Bronchial epithelial cell (primary cell): ENCODE measurements at regions not wholly inside any gene's neighbourhood (a gene's known extent, or its start where the extent isn't known, plus 50 kb on each side); places are given as distances from the start of the nearest gene placed in this dataset.

Experiments used
- DNase-seq: peaks from one replicate; pipeline ENCODE4 v3.0.0-alpha.2; 2010; ENCODE audit warnings: low read depth
- FAIRE-seq: peaks from 2 replicates; lab custom pipeline; 2011; peaks lifted over from hg19 to GRCh38; lab: Jason Lieb, UNC
- H3K27me3 ChIP-seq: 2 replicates; pipeline ENCODE4 v1.5.1; 2011; ENCODE audit warnings: low read length; ENCODE audit not compliant: control insufficient read depth, insufficient read depth
- H3K36me3 ChIP-seq: 2 replicates; pipeline ENCODE4 v1.5.1; 2011; ENCODE audit warnings: low read length; ENCODE audit not compliant: control insufficient read depth, insufficient read depth
- H3K4me3 ChIP-seq: 2 replicates; pipeline ENCODE4 v1.5.1; 2011; ENCODE audit warnings: mild to moderate bottlenecking, low read depth, low read length, control low read depth
- CTCF ChIP-seq: IDR thresholded peaks from 2 replicates; pipeline ENCODE4 v1.5.1; 2011; ENCODE audit warnings: mild to moderate bottlenecking, moderate library complexity, low read length, control low read depth, inconsistent platforms; ENCODE audit not compliant: insufficient read depth, severe bottlenecking

GRCh38 chr6:74753883-74754600, 451.8 kb downstream of the COL12A1 start:
- no peaks in the 10 kb centered on the region for H3K27me3 ChIP-seq
- no peak for DNase-seq
- no peaks in the 10 kb centered on the region for H3K36me3 ChIP-seq
- no peak for FAIRE-seq
- TF ChIP-seq CTCF = no peak
- H3K4me3 ChIP-seq = no peak overlapping the region

GRCh38 chr6:74752303-74752702, 453.6 kb downstream of the COL12A1 start:
- DNase-seq (no peak), FAIRE-seq (no peak)
- no peaks in the 10 kb centered on the region for H3K36me3 ChIP-seq
- no peaks in the 10 kb centered on the region for H3K27me3 ChIP-seq
- TF ChIP-seq CTCF = no peak
- H3K4me3 ChIP-seq = no peak overlapping the region

GRCh38 chr6:74750826-74751225, 455.0 kb downstream of the COL12A1 start:
- no peak for TF ChIP-seq CTCF
- no peaks in the 10 kb centered on the region for H3K27me3 ChIP-seq
- FAIRE-seq (no peak), DNase-seq (no peak)
- no peak overlapping the region for H3K4me3 ChIP-seq
- no peaks in the 10 kb centered on the region for H3K36me3 ChIP-seq

GRCh38 chr6:74749211-74750147, 456.4 kb downstream of the COL12A1 start:
- DNase-seq (peak; percentile 75), FAIRE-seq (no peak)
- no peak for TF ChIP-seq CTCF
- H3K4me3 ChIP-seq = no peak overlapping the region
- H3K27me3 ChIP-seq = no peaks in the 10 kb centered on the region
- no peaks in the 10 kb centered on the region for H3K36me3 ChIP-seq

- no peak for DNase-seq
- TF ChIP-seq CTCF = no peak
- H3K4me3 ChIP-seq = no peak overlapping the region
- no peaks in the 10 kb centered on the region for H3K27me3 ChIP-seq
- H3K36me3 ChIP-seq = no peaks in the 10 kb centered on the region
- FAIRE-seq = no peak
Measured at GRCh38 chr6:74745670-74746069, 460.2 kb downstream of the COL12A1 start.
